Mesenchymal stem cell (in vitro differentiated cells and primary cell): ENCODE measurements at regions not wholly inside any gene's neighbourhood (a gene's known extent, or its start where the extent isn't known, plus 50 kb on each side); places are given as distances from the start of the nearest gene placed in this dataset.

Experiments used
- DNase-seq: peaks from one replicate; pipeline ENCODE4 v3.0.0-alpha.2; 2013
- H2AFZ ChIP-seq: one replicate; pipeline ENCODE4 v1.6.1; 2013; ENCODE audit warnings: low read depth, mild to moderate bottlenecking, control low read depth, inconsistent platforms, low read length, moderate library complexity
- H2AK5ac ChIP-seq: 2 replicates; pipeline ENCODE4 v1.6.1; 2013; ENCODE audit warnings: low read length, moderate library complexity, mild to moderate bottlenecking, inconsistent platforms; ENCODE audit not compliant: severe bottlenecking
- H2BK120ac ChIP-seq: one replicate; pipeline ENCODE4 v1.6.1; 2013; ENCODE audit warnings: low read depth, mild to moderate bottlenecking, inconsistent platforms, low read length, moderate library complexity
- H2BK12ac ChIP-seq, 2 experiments: one replicate each; pipeline ENCODE4 v1.6.1; 2013; ENCODE audit warnings: inconsistent platforms in 2 of 2, low read length in 2 of 2, mild to moderate bottlenecking in 2 of 2, moderate library complexity in 2 of 2, control low read depth in 1 of 2
- H2BK15ac ChIP-seq: one replicate; pipeline ENCODE4 v1.6.1; 2013; ENCODE audit warnings: mild to moderate bottlenecking, low read depth, inconsistent platforms; ENCODE audit not compliant: poor library complexity, severe bottlenecking
- H2BK5ac ChIP-seq: 2 replicates; pipeline ENCODE4 v1.6.1; 2013; ENCODE audit warnings: low read depth, mild to moderate bottlenecking, low read length, control low read depth, inconsistent platforms; ENCODE audit not compliant: poor library complexity, severe bottlenecking
- H3K14ac ChIP-seq, 2 experiments: one replicate each; pipeline ENCODE4 v1.6.1; 2013; ENCODE audit warnings: inconsistent platforms in 2 of 2, low read length in 2 of 2, control low read depth in 1 of 2, mild to moderate bottlenecking in 1 of 2, moderate library complexity in 1 of 2
- H3K18ac ChIP-seq, 2 experiments: one replicate each; pipeline ENCODE4 v1.6.1; 2013; ENCODE audit warnings: inconsistent platforms in 2 of 2, low read length in 2 of 2, control low read depth in 1 of 2, low read depth in 1 of 2, mild to moderate bottlenecking in 1 of 2
- H3K23ac ChIP-seq, 2 experiments: one replicate each; pipeline ENCODE4 v1.6.1; 2013; ENCODE audit warnings: inconsistent platforms in 2 of 2, low read length in 2 of 2, mild to moderate bottlenecking in 2 of 2, moderate library complexity in 2 of 2, control low read depth in 1 of 2
- H3K27ac ChIP-seq: 2 replicates; pipeline ENCODE4 v1.5.1; 2013; ENCODE audit warnings: mild to moderate bottlenecking, moderate library complexity, low read length, control low read depth, inconsistent platforms; ENCODE audit not compliant: poor library complexity, severe bottlenecking
- H3K27me3 ChIP-seq, 2 experiments: 2 replicates each; pipeline versions ENCODE4 v1.6.1 to v1.7.0; 2013; ENCODE audit warnings: low read length in 2 of 2, mild to moderate bottlenecking in 2 of 2, moderate library complexity in 2 of 2, control low read depth in 1 of 2, inconsistent platforms in 1 of 2; ENCODE audit not compliant: control insufficient read depth in 1 of 2, insufficient read depth in 1 of 2
- H3K36me3 ChIP-seq, 2 experiments: 2 replicates each; pipeline versions ENCODE4 v1.6.1 to v1.7.0; 2013; ENCODE audit warnings: low read length in 2 of 2, control low read depth in 1 of 2, inconsistent platforms in 1 of 2, low read depth in 1 of 2, mild to moderate bottlenecking in 1 of 2; ENCODE audit not compliant: insufficient read depth in 2 of 2, control insufficient read depth in 1 of 2
- H3K4ac ChIP-seq, 2 experiments: one replicate each; pipeline ENCODE4 v1.6.1; 2013; ENCODE audit warnings: inconsistent platforms in 2 of 2, low read length in 2 of 2, mild to moderate bottlenecking in 2 of 2, moderate library complexity in 2 of 2, control low read depth in 1 of 2, low read depth in 1 of 2
- H3K4me1 ChIP-seq: 2 replicates; pipeline ENCODE4 v1.6.1; 2013; ENCODE audit warnings: low read depth, low read length, control low read depth; ENCODE audit not compliant: control insufficient read depth, insufficient read depth
- H3K4me2 ChIP-seq: 2 replicates; pipeline ENCODE4 v1.6.1; 2013; ENCODE audit warnings: low read length, mild to moderate bottlenecking, inconsistent platforms; ENCODE audit not compliant: poor library complexity, severe bottlenecking
- H3K4me3 ChIP-seq, 2 experiments: 2 replicates each; pipeline versions ENCODE4 v1.5.1 to v1.7.0; 2013; ENCODE audit warnings: low read length in 2 of 2, mild to moderate bottlenecking in 2 of 2, control low read depth in 1 of 2, low read depth in 1 of 2; ENCODE audit not compliant: insufficient read depth in 1 of 2
- H3K79me1 ChIP-seq: replicated peaks from 2 replicates; pipeline ENCODE4 v1.6.1; 2013; ENCODE audit warnings: mild to moderate bottlenecking, control low read depth, low read length, inconsistent platforms; ENCODE audit not compliant: poor library complexity, severe bottlenecking
- H3K9ac ChIP-seq: 2 replicates; pipeline ENCODE4 v1.7.0; 2013; ENCODE audit warnings: mild to moderate bottlenecking, low read length, moderate library complexity
- H3K9me3 ChIP-seq: 2 replicates; pipeline ENCODE4 v1.7.0; 2013; ENCODE audit warnings: mild to moderate bottlenecking, low read length; ENCODE audit not compliant: control insufficient read depth
- H4K8ac ChIP-seq: one replicate; pipeline ENCODE4 v1.6.1; 2013; ENCODE audit warnings: inconsistent platforms, mild to moderate bottlenecking, low read length, moderate library complexity
- H4K91ac ChIP-seq: one replicate; pipeline ENCODE4 v1.6.1; 2013; ENCODE audit warnings: mild to moderate bottlenecking, low read length, inconsistent platforms
- WGBS: methylation state at CpG from one replicate; pipeline ENCODE4 v1.1.7; 2013; ENCODE audit warnings: mixed read lengths; 5-methylcytosine and 5-hydroxymethylcytosine counted together

- no peaks in the 10 kb centered on the region for H3K4me1 ChIP-seq
- DNase-seq, result no peak
- no peak overlapping the region for H3K23ac ChIP-seq
- H3K4me2 ChIP-seq, result no peak overlapping the region
- H3K18ac ChIP-seq, result no peak overlapping the region
- no peak overlapping the region for H2BK5ac ChIP-seq
- 78% methylated on average over 9 of the region's 9 CpGs for WGBS
- no peak overlapping the region for H3K14ac ChIP-seq
- H4K8ac ChIP-seq, result no peak overlapping the region
- no peak overlapping the region for H3K4ac ChIP-seq
- H3K36me3 ChIP-seq, result no peaks in the 10 kb centered on the region
- no peak overlapping the region for H3K9ac ChIP-seq
- no peaks in the 10 kb centered on the region for H3K79me1 ChIP-seq
- H3K4me3 ChIP-seq, result no peak overlapping the region
- no peak overlapping the region for H2AK5ac ChIP-seq
- no peak overlapping the region for H2BK12ac ChIP-seq
- H2BK120ac ChIP-seq, result no peak overlapping the region
- H3K27me3 ChIP-seq, result peaks cover 76 to 91% of the 10 kb centered on the region in 2 experiments
- no peaks in the 10 kb centered on the region for H3K9me3 ChIP-seq
- no peak overlapping the region for H3K27ac ChIP-seq
- no peak overlapping the region for H2AFZ ChIP-seq
- H2BK15ac ChIP-seq, result no peak overlapping the region
- no peak overlapping the region for H4K91ac ChIP-seq
Measured at GRCh38 chr7:128177768-128178550, 63.1 kb upstream of the LEP start.

GRCh38 chr7:128178611-128179010, 62.5 kb upstream of the LEP start:
- H3K23ac ChIP-seq, result no peak overlapping the region
- H3K4me3 ChIP-seq, result no peak overlapping the region
- H2AFZ ChIP-seq, result no peak overlapping the region
- no peak overlapping the region for H2BK120ac ChIP-seq
- H2BK12ac ChIP-seq, result no peak overlapping the region
- no peak overlapping the region for H4K91ac ChIP-seq
- H3K4me2 ChIP-seq, result no peak overlapping the region
- no peak overlapping the region for H2AK5ac ChIP-seq
- peaks cover 73 to 85% of the 10 kb centered on the region in 2 experiments for H3K27me3 ChIP-seq
- no peak overlapping the region for H2BK15ac ChIP-seq
- H4K8ac ChIP-seq, result no peak overlapping the region
- no peaks in the 10 kb centered on the region for H3K79me1 ChIP-seq
- no peak overlapping the region for H3K14ac ChIP-seq
- WGBS, result 92% methylated on average over 3 of the region's 3 CpGs
- no peaks in the 10 kb centered on the region for H3K4me1 ChIP-seq
- no peak for DNase-seq
- no peak overlapping the region for H3K27ac ChIP-seq
- no peaks in the 10 kb centered on the region for H3K36me3 ChIP-seq
- H3K9ac ChIP-seq, result no peak overlapping the region
- no peak overlapping the region for H3K4ac ChIP-seq
- no peak overlapping the region for H2BK5ac ChIP-seq
- H3K18ac ChIP-seq, result no peak overlapping the region
- no peaks in the 10 kb centered on the region for H3K9me3 ChIP-seq

GRCh38 chr7:128188396-128189230, 52.5 kb upstream of the LEP start:
- no peaks in the 10 kb centered on the region for H3K79me1 ChIP-seq
- no peaks in the 10 kb centered on the region for H3K4me1 ChIP-seq
- no peak overlapping the region for H3K9ac ChIP-seq
- H3K9me3 ChIP-seq, result peaks cover 6% of the 10 kb centered on the region
- no peak overlapping the region for H2BK120ac ChIP-seq
- peaks cover 51 to 73% of the 10 kb centered on the region in 2 experiments for H3K27me3 ChIP-seq
- no peak overlapping the region for H4K91ac ChIP-seq
- no peak overlapping the region for H2AFZ ChIP-seq
- no peak overlapping the region for H2BK15ac ChIP-seq
- H4K8ac ChIP-seq, result no peak overlapping the region
- H3K4me2 ChIP-seq, result no peak overlapping the region
- no peak overlapping the region for H3K18ac ChIP-seq
- 76% methylated on average over 16 of the region's 16 CpGs for WGBS
- H2BK5ac ChIP-seq, result no peak overlapping the region
- H3K14ac ChIP-seq, result no peak overlapping the region
- H2BK12ac ChIP-seq, result no peak overlapping the region
- no peak overlapping the region for H3K27ac ChIP-seq
- H2AK5ac ChIP-seq, result no peak overlapping the region
- H3K36me3 ChIP-seq, result no peaks in the 10 kb centered on the region
- H3K4ac ChIP-seq, result no peak overlapping the region
- DNase-seq, result no peak
- no peak overlapping the region for H3K4me3 ChIP-seq
- H3K23ac ChIP-seq, result no peak overlapping the region

GRCh38 chr7:128189231-128189930, 51.7 kb upstream of the LEP start:
- Histone ChIP-seq H2BK15ac (no peak overlapping the region), H3K27me3 (peaks cover 45 to 68% of the 10 kb centered on the region in 2 experiments), H3K4me3 (no peak overlapping the region), H3K4me1 (no peaks in the 10 kb centered on the region), H3K79me1 (no peaks in the 10 kb centered on the region), H3K14ac (no peak overlapping the region), H3K36me3 (no peaks in the 10 kb centered on the region), H3K9ac (no peak overlapping the region), H3K4ac (no peak overlapping the region), H3K27ac (no peak overlapping the region), H4K8ac (no peak overlapping the region), H3K9me3 (peaks cover 14% of the 10 kb centered on the region), H2AK5ac (no peak overlapping the region), H3K4me2 (no peak overlapping the region), H2BK5ac (no peak overlapping the region), H3K18ac (no peak overlapping the region), H2BK120ac (no peak overlapping the region), H2AFZ (no peak overlapping the region), H3K23ac (no peak overlapping the region), H2BK12ac (no peak overlapping the region), H4K91ac (peak overlapping the region; percentile 18)
- no peak for DNase-seq
- WGBS, result 80% methylated on average over 8 of the region's 8 CpGs
